Activated CD4-positive, alpha-beta T cell treated with anti-CD3 and anti-CD28 coated beads for 36 hours (primary cell): ENCODE measurements at regions not wholly inside any gene's neighbourhood (a gene's known extent, or its start where the extent isn't known, plus 50 kb on each side); places are given as distances from the start of the nearest gene placed in this dataset.

ENCODE experiments used
- ATAC-seq: fragments of 200-7000 bp; cut with Tn5 transposase; one replicate; pipeline ENCODE4 v1.10.0; 2021; ENCODE audit warnings: mild to moderate bottlenecking, moderate library complexity
- CTCF ChIA-PET: fragments of 350-600 bp; sonication (Branson Sonifier 250); formaldehyde crosslinking; loops from one replicate; lab custom pipeline; 2021; ENCODE audit warnings: antibody characterized with exemption; lab: Charles Lee
- POLR2A ChIA-PET: fragments of 350-600 bp; sonication (Branson Sonifier 250); formaldehyde crosslinking; loops from one replicate; lab custom pipeline; 2021; ENCODE audit warnings: antibody characterized with exemption, inconsistent platforms; lab: Charles Lee
- DNase-seq: peaks from one replicate; pipeline ENCODE4 v3.0.0-alpha.2; 2020
- H3K27ac Mint-ChIP-seq: one replicate; pipeline ENCODE4 v1.8.0; 2021; ENCODE audit warnings: mixed read lengths
- H3K27me3 Mint-ChIP-seq: one replicate; pipeline ENCODE4 v1.8.0; 2021; ENCODE audit warnings: mixed read lengths
- H3K36me3 Mint-ChIP-seq: one replicate; pipeline ENCODE4 v1.8.0; 2021; ENCODE audit warnings: low read depth, mixed read lengths
- H3K4me1 Mint-ChIP-seq: one replicate; pipeline ENCODE4 v1.8.0; 2021; ENCODE audit warnings: mixed read lengths
- H3K4me3 Mint-ChIP-seq: one replicate; pipeline ENCODE4 v1.8.0; 2021; ENCODE audit warnings: mild to moderate bottlenecking, moderate library complexity, mixed read lengths
- H3K9me3 Mint-ChIP-seq: one replicate; pipeline ENCODE4 v1.8.0; 2021; ENCODE audit warnings: low read depth, mixed read lengths
- intact Hi-C, 2 experiments: fragments of 100-400 bp; cut with DNase I in 1 of 2; cut with micrococcal nuclease in 1 of 2; formaldehyde crosslinking; loops; one replicate each; pipeline versions ENCODE4 v1.14.2 to v1.15.1; 2022 to 2024; cut with DNase I, micrococcal nuclease

- ChIA-PET CTCF (no interaction called here), POLR2A (no interaction called here)
- H3K9me3 Mint-ChIP-seq = no peaks in the 10 kb centered on the region
- no peak for DNase-seq
- H3K4me1 Mint-ChIP-seq = no peaks in the 10 kb centered on the region
- peaks cover 7% of the 10 kb centered on the region for H3K27me3 Mint-ChIP-seq
- H3K36me3 Mint-ChIP-seq = no peaks in the 10 kb centered on the region
- intact Hi-C loops = no loop called here
- H3K27ac Mint-ChIP-seq = no peak overlapping the region
- ATAC-seq = no peak
- H3K4me3 Mint-ChIP-seq = no peak overlapping the region
These were observed 173.4 kb upstream of the NTF3 start for GRCh38 chr12:5258498-5258897.

DNA sequence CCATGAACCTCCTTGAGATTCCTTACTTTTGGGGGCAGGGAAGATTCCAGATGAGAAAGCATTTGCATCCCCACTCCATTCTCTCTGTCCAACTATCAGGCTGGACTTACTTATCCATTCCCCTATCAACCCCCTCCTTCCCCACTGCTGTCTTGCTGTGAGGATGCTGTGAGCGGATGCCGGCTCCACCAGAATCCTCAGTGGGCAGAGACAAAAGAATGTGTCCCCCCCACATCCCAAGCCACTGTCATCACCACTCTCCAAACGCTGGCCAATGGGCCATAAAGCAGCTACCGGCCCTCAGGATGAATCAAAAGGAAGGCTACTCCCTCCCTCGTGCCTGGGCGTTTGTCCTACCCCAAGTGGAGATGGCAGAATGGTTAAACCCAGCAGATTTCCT, 173.0 kb upstream of the NTF3 start:
- H3K36me3 Mint-ChIP-seq = no peaks in the 10 kb centered on the region

GRCh38 chr12:5259523-5259922, 172.4 kb upstream of the NTF3 start:
- POLR2A ChIA-PET = no interaction called here
- Mint-ChIP-seq H3K27me3 (peaks cover 7% of the 10 kb centered on the region), H3K4me1 (no peaks in the 10 kb centered on the region), H3K9me3 (no peaks in the 10 kb centered on the region), H3K4me3 (no peak overlapping the region), H3K27ac (no peak overlapping the region), H3K36me3 (no peaks in the 10 kb centered on the region)
- CTCF ChIA-PET = no interaction called here
- ATAC-seq (no peak), DNase-seq (no peak)
- intact Hi-C loops = no loop called here

More for the DNA sequence above, 173.0 kb upstream of the NTF3 start:
- ChIA-PET POLR2A (no interaction called here), CTCF (no interaction called here)
- DNase-seq = no peak
- no peak overlapping the region for H3K27ac Mint-ChIP-seq
- no peak for ATAC-seq
- H3K27me3 Mint-ChIP-seq = peaks cover 7% of the 10 kb centered on the region
- intact Hi-C loops = no loop called here
- no peak overlapping the region for H3K4me3 Mint-ChIP-seq
- no peaks in the 10 kb centered on the region for H3K4me1 Mint-ChIP-seq
- H3K9me3 Mint-ChIP-seq = no peaks in the 10 kb centered on the region

GRCh38 chr12:5260086-5260485, 171.8 kb upstream of the NTF3 start:
- Mint-ChIP-seq H3K4me1 (no peaks in the 10 kb centered on the region), H3K27ac (no peak overlapping the region), H3K36me3 (no peaks in the 10 kb centered on the region), H3K4me3 (no peak overlapping the region), H3K27me3 (peaks cover 7% of the 10 kb centered on the region), H3K9me3 (no peaks in the 10 kb centered on the region)
- ATAC-seq (no peak), DNase-seq (no peak)
- intact Hi-C loops = no loop called here
- POLR2A ChIA-PET = no interaction called here
- CTCF ChIA-PET = no interaction called here

DNA sequence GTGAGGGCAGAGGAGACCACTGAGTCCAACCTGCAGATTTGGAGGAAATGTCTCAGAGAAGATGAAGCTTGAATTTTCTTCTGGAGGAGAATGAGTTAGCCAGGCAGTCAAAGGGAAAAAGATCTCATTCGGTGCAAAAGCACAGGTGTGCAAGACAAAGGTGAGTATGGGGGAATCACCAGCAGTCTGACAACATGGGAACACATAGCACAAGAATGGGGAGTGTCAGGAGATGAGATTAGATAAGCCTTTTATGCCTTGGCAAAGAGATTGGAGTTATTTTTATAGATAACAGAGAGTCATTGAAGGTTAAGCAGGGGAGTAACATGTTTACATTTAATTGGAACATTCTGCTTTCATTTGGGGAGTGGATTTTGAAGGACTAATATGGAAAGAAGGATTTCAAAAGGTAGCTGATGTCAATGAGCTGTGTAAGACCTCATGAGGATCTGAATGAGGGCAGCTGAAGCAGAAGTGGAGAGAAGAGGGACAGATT, 171.3 kb upstream of the NTF3 start:
- H3K9me3 Mint-ChIP-seq = no peaks in the 10 kb centered on the region
- no peak overlapping the region for H3K4me3 Mint-ChIP-seq
- POLR2A ChIA-PET = no interaction called here
- CTCF ChIA-PET = no interaction called here
- no peaks in the 10 kb centered on the region for H3K36me3 Mint-ChIP-seq
- intact Hi-C loops = no loop called here
- no peaks in the 10 kb centered on the region for H3K4me1 Mint-ChIP-seq
- DNase-seq (no peak), ATAC-seq (no peak)
- peaks cover 7% of the 10 kb centered on the region for H3K27me3 Mint-ChIP-seq
- no peak overlapping the region for H3K27ac Mint-ChIP-seq

GRCh38 chr12:5262450-5262849, 169.5 kb upstream of the NTF3 start:
- ATAC-seq (no peak), DNase-seq (no peak)
- H3K36me3 Mint-ChIP-seq = no peaks in the 10 kb centered on the region
- intact Hi-C loops = no loop called here
- no peaks in the 10 kb centered on the region for H3K4me1 Mint-ChIP-seq
- no peak overlapping the region for H3K27ac Mint-ChIP-seq
- ChIA-PET CTCF (no interaction called here), POLR2A (no interaction called here)
- no peaks in the 10 kb centered on the region for H3K9me3 Mint-ChIP-seq
- peaks cover 3% of the 10 kb centered on the region for H3K27me3 Mint-ChIP-seq
- H3K4me3 Mint-ChIP-seq = no peak overlapping the region

DNA sequence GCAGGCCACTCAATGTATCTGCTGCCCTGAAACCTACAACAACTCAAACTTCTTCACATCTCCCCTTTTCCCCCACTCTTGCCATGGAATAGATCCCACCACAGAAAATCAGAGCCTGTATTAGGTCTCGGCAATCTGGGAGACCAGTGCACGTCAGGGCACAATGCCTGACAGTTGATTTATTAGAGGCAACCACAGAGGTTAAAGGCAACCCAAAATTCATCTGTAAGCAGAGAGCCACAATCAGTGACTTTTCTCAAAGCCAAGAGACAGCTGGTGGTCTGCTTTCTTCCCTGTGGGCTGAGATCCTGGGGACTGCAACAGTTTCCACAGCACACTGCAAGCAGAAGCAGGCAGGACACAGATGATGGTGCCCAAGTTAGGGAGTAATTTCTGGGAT, 169.0 kb upstream of the NTF3 start:
- Mint-ChIP-seq H3K36me3 (no peaks in the 10 kb centered on the region), H3K27ac (no peak overlapping the region), H3K4me1 (no peaks in the 10 kb centered on the region), H3K4me3 (no peak overlapping the region), H3K9me3 (no peaks in the 10 kb centered on the region), H3K27me3 (no peaks in the 10 kb centered on the region)
- DNase-seq (no peak), ATAC-seq (no peak)
- intact Hi-C loops = no loop called here
- POLR2A ChIA-PET = no interaction called here
- CTCF ChIA-PET = no interaction called here

DNA sequence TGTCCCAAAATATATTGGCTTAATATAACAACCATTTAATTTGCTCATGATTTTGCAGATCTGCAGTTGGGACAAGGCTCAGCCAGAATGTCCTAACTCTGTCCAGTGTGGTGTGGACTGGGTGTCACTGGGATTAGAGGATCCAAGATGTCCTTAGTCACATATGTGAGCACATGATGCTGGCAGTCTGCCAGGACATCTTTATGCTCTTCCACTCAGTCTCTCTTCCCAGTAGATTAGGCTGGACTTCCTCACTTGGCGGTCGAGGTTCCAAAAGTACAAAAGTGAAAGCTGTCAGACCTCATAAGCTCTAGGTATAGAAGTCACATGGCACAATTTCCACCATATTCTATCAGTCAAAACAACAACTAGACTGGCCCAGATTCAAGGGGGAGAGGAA, 167.9 kb upstream of the NTF3 start:
- intact Hi-C loops = no loop called here

DNA sequence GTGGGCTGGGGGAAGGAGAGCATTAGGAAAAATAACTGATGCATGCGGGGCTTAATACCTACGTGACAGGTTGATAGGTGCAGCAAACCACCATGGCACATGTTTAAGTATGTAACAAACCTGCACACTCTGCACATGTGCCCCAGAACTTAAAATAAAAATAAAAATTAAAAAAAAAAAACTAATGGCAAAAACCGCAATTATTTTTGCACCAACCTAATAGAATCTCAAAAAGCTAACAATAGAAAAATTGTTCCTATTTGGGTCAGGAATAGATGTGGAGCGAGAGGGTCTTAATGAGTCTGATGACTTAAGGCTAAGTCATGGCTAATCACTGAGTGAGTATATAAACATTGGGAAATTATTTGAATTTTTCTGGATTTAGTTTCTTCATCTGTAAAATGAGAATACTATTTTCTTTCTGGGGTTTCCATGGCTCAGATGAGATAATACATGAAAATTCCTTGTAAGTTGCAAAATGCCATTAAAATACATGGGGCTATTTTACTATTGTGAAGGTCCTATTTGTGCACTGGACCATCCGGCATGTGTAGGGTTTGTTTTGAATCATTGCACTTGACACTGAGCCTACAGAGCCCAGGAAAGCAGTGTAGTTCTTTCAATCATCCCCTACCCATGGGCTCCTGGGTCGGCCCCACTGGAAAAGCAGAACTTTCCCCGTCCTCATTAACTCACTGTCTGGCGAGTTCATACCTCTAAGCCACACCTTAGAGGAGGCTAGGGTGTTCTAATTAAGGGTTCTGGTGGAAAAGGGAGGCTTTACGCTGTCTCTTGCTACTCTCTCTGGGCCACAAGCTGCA, 164.1 kb upstream of the NTF3 start:
- Mint-ChIP-seq H3K4me1 (no peaks in the 10 kb centered on the region), H3K36me3 (no peaks in the 10 kb centered on the region), H3K4me3 (no peak overlapping the region), H3K27ac (no peak overlapping the region), H3K27me3 (no peaks in the 10 kb centered on the region), H3K9me3 (no peaks in the 10 kb centered on the region)
- ATAC-seq (no peak), DNase-seq (no peak)
- ChIA-PET POLR2A (no interaction called here), CTCF (interaction anchor here (0.5 kb wide), 1 partner anchor 599 kb away, joined by 4 read pairs; no protein-coding TSS in a partner anchor)
- intact Hi-C loops = no loop called here

More for the DNA sequence above, 167.9 kb upstream of the NTF3 start:
- ChIA-PET POLR2A (no interaction called here), CTCF (no interaction called here)
- no peak for DNase-seq
- Mint-ChIP-seq H3K9me3 (no peaks in the 10 kb centered on the region), H3K4me3 (no peak overlapping the region), H3K4me1 (no peaks in the 10 kb centered on the region), H3K36me3 (no peaks in the 10 kb centered on the region), H3K27ac (no peak overlapping the region), H3K27me3 (no peaks in the 10 kb centered on the region)
- ATAC-seq = no peak

- H3K36me3 Mint-ChIP-seq = no peaks in the 10 kb centered on the region
- no peaks in the 10 kb centered on the region for H3K4me1 Mint-ChIP-seq
- ATAC-seq (no peak), DNase-seq (no peak)
- intact Hi-C loops = no loop called here
- no peak overlapping the region for H3K27ac Mint-ChIP-seq
- ChIA-PET POLR2A (no interaction called here), CTCF (interaction anchor here (0.5 kb wide), 1 partner anchor 598 kb away, joined by 4 read pairs; no protein-coding TSS in a partner anchor)
- no peak overlapping the region for H3K4me3 Mint-ChIP-seq
- H3K9me3 Mint-ChIP-seq = no peaks in the 10 kb centered on the region
- H3K27me3 Mint-ChIP-seq = no peaks in the 10 kb centered on the region
These were observed 163.3 kb upstream of the NTF3 start for GRCh38 chr12:5268424-5269210.

DNA sequence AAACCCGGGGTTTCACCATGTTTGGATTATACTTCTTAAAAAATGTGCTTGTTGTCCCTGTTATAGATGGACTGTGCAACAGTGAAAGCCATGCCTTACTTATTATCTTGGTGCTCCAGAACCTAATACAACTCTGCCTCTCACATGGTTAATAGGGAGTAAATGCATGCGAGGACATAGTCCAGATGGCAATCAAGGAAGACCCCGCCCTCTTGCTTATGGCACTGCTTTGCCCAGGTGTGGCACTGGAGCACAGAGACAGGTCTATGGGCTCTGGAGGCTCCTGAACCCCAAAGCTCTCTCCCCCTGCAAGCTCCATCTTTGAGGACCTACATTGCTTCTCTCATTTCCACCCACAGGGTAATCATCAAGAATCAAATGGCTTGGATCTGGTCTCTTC, 162.1 kb upstream of the NTF3 start:
- ChIA-PET POLR2A (no interaction called here), CTCF (no interaction called here)
- Mint-ChIP-seq H3K9me3 (no peaks in the 10 kb centered on the region), H3K27ac (no peak overlapping the region), H3K4me3 (no peak overlapping the region), H3K36me3 (no peaks in the 10 kb centered on the region), H3K4me1 (no peaks in the 10 kb centered on the region), H3K27me3 (no peaks in the 10 kb centered on the region)
- DNase-seq = no peak
- intact Hi-C loops = no loop called here
- no peak for ATAC-seq
